Neuronal stem cell (in vitro differentiated cells): ENCODE measurements at regions not wholly inside any gene's neighbourhood (a gene's known extent, or its start where the extent isn't known, plus 50 kb on each side); places are given as distances from the start of the nearest gene placed in this dataset.

Experiments
- DNase-seq: peaks from one replicate; pipeline ENCODE4 v3.0.0-alpha.2; 2013; ENCODE audit warnings: low spot score
- H2AFZ ChIP-seq: one replicate; pipeline ENCODE4 v1.6.1; 2013; ENCODE audit warnings: mild to moderate bottlenecking, low read length, inconsistent platforms
- H2AK5ac ChIP-seq: 2 replicates; pipeline ENCODE4 v1.6.1; 2013; ENCODE audit warnings: low read depth, mild to moderate bottlenecking, inconsistent platforms, low read length, moderate library complexity, mixed read lengths
- H2BK120ac ChIP-seq: 2 replicates; pipeline ENCODE4 v1.6.1; 2013; ENCODE audit warnings: low read depth, mild to moderate bottlenecking, inconsistent platforms, low read length, moderate library complexity, mixed read lengths
- H2BK12ac ChIP-seq: one replicate; pipeline ENCODE4 v1.6.1; 2013; ENCODE audit warnings: low read length, inconsistent platforms
- H2BK15ac ChIP-seq: 2 replicates; pipeline ENCODE4 v1.6.1; 2013; ENCODE audit warnings: mild to moderate bottlenecking, low read length, inconsistent platforms, mixed read lengths
- H2BK5ac ChIP-seq: one replicate; pipeline ENCODE4 v1.6.1; 2013; ENCODE audit warnings: inconsistent platforms, mild to moderate bottlenecking, low read length, moderate library complexity
- H3K14ac ChIP-seq: one replicate; pipeline ENCODE4 v1.6.1; 2013; ENCODE audit warnings: low read length, inconsistent platforms
- H3K18ac ChIP-seq: 2 replicates; pipeline ENCODE4 v1.6.1; 2013; ENCODE audit warnings: low read length, inconsistent platforms
- H3K23ac ChIP-seq: 2 replicates; pipeline ENCODE4 v1.6.1; 2013; ENCODE audit warnings: low read depth, mild to moderate bottlenecking, mixed read lengths, low read length, inconsistent platforms; ENCODE audit not compliant: poor library complexity
- H3K27ac ChIP-seq: replicated peaks from 3 replicates; pipeline ENCODE4 v1.5.1; 2013; ENCODE audit warnings: low read length, inconsistent platforms
- H3K27me3 ChIP-seq, 3 experiments: 2 replicates each; pipeline ENCODE4 v1.6.1; 2013; ENCODE audit warnings: low read length in 3 of 3, mild to moderate bottlenecking in 2 of 3, inconsistent platforms in 1 of 3, low read depth in 1 of 3, mixed read lengths in 1 of 3, moderate library complexity in 1 of 3; ENCODE audit not compliant: control insufficient read depth in 3 of 3, insufficient read depth in 3 of 3
- H3K36me3 ChIP-seq, 2 donors: replicated peaks in 1 of 2; 2 replicates each; pipeline ENCODE4 v1.6.1; 2013; ENCODE audit warnings: low read length in 2 of 2; ENCODE audit not compliant: control insufficient read depth in 2 of 2, insufficient read depth in 2 of 2
- H3K4ac ChIP-seq: 2 replicates; pipeline ENCODE4 v1.6.1; 2013; ENCODE audit warnings: inconsistent platforms, mild to moderate bottlenecking, low read length, moderate library complexity
- H3K4me1 ChIP-seq, 2 donors: 1 replicate in 1 of 2; 2 replicates in 1 of 2; pipeline ENCODE4 v1.6.1; 2013; ENCODE audit warnings: low read length in 2 of 2, low read depth in 1 of 2; ENCODE audit not compliant: control insufficient read depth in 2 of 2, insufficient read depth in 1 of 2
- H3K4me2 ChIP-seq: one replicate; pipeline ENCODE4 v1.6.1; 2013; ENCODE audit warnings: mild to moderate bottlenecking, low read length, inconsistent platforms; ENCODE audit not compliant: insufficient read depth, poor library complexity, severe bottlenecking
- H3K4me3 ChIP-seq, 2 donors: 2 replicates each; pipeline ENCODE4 v1.5.1; 2013; ENCODE audit warnings: low read length in 2 of 2, mild to moderate bottlenecking in 2 of 2, inconsistent platforms in 1 of 2, moderate library complexity in 1 of 2
- H3K79me1 ChIP-seq: one replicate; pipeline ENCODE4 v1.6.1; 2013; ENCODE audit warnings: low read depth, mild to moderate bottlenecking, inconsistent platforms, low read length, moderate library complexity
- H3K9ac ChIP-seq: one replicate; pipeline ENCODE4 v1.6.1; 2013; ENCODE audit warnings: mild to moderate bottlenecking, low read depth, low read length, inconsistent platforms; ENCODE audit not compliant: poor library complexity
- H3K9me3 ChIP-seq, 2 donors: replicated peaks in 1 of 2; 2 replicates each; pipeline versions ENCODE3 to v1.6.1; 2013; ENCODE audit warnings: low read length in 2 of 2, mild to moderate bottlenecking in 2 of 2, inconsistent platforms in 1 of 2, low read depth in 1 of 2, mixed read lengths in 1 of 2, moderate library complexity in 1 of 2; ENCODE audit not compliant: control insufficient read depth in 2 of 2, insufficient read depth in 1 of 2
- H4K8ac ChIP-seq: one replicate; pipeline ENCODE4 v1.6.1; 2013; ENCODE audit warnings: low read depth, mild to moderate bottlenecking, inconsistent platforms, low read length, moderate library complexity
- H4K91ac ChIP-seq: one replicate; pipeline ENCODE4 v1.6.1; 2013; ENCODE audit warnings: low read length, low read depth, mild to moderate bottlenecking, inconsistent platforms; ENCODE audit not compliant: poor library complexity
- WGBS, 2 donors: extraction: QIAGEN DNeasy Blood & Tissue Kit; methylation state at CpG; one replicate each; pipeline ENCODE4 v1.1.7; 2013; ENCODE audit warnings: missing lambda C conversion rate in 2 of 2, mixed read lengths in 1 of 2; ENCODE audit not compliant: insufficient read length in 2 of 2, insufficient replicate concordance in 1 of 2; ENCODE audit errors: extremely low coverage in 2 of 2; 5-methylcytosine and 5-hydroxymethylcytosine counted together

DNA sequence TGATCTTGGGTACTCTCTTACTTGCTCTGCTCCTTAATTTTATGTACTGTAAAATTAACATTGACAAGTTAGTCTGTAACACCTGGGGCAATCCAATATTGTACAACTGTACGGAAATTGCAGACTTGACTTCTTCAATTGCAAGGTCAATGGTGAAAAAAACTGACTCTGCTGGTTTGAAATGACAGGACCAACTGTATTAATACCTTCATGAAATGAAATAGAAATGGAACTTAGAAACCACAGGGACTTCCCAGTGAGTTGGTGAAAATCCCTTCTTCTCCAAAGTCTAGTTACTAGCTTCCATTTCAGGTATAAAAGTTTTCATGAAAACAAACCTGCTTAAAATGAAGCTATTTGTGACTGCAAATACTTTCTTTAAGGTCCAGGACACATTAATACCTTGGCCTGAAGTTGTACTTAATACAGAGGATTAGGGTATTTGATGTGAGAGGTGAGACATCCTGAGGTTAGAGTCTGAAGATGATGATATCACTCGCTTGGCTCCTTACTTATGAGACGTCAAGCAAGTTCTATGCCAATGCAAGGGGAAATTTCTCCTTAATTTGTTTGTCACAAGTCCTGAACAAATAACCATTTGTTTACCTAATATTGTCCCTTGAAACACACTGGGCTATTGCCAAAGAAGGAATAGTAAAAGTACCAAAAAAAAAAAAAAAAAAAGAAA is 226.2 kb upstream of the TP63 start:
- H3K36me3 ChIP-seq: no peaks in the 10 kb centered on the region
- H2BK120ac ChIP-seq: no peak overlapping the region
- H3K14ac ChIP-seq: no peak overlapping the region
- no peak overlapping the region for H3K9ac ChIP-seq
- no peak overlapping the region for H4K91ac ChIP-seq
- no peak overlapping the region for H3K23ac ChIP-seq
- no peak overlapping the region for H2BK15ac ChIP-seq
- H3K4ac ChIP-seq: no peak overlapping the region
- H3K9me3 ChIP-seq: no peaks in the 10 kb centered on the region
- H3K4me2 ChIP-seq: no peak overlapping the region
- H2AFZ ChIP-seq: no peak overlapping the region
- H2AK5ac ChIP-seq: no peak overlapping the region
- no peak overlapping the region for H2BK5ac ChIP-seq
- no peak overlapping the region for H3K4me3 ChIP-seq
- DNase-seq: no peak
- H3K79me1 ChIP-seq: no peaks in the 10 kb centered on the region
- no CpG with 5 or more reads among the region's 3 CpGs for WGBS, 2 donors
- H2BK12ac ChIP-seq: no peak overlapping the region
- H3K27me3 ChIP-seq: no peaks in the 10 kb centered on the region
- H3K18ac ChIP-seq: no peak overlapping the region
- no peak overlapping the region for H4K8ac ChIP-seq
- H3K27ac ChIP-seq: no peak overlapping the region
- H3K4me1 ChIP-seq: no peaks in the 10 kb centered on the region

DNA sequence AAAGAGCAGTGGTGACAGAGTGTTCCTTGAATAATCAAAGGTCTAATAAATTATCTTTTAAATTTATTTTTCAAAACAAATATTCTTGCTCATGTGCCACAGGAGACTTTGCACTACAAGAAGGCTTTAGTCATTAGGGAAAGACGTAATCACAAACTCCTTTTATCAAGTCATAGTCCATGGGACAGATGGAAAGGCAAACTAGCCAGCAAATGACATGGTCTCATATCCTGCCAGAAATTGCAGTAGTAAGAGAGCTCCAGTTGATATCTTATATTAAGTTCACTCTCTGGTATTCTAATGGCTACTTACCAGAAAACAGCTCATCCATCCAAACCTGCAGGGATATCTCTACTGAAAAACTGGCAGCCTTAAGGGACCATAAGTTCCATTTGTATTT is 225.0 kb upstream of the TP63 start:
- Histone ChIP-seq H3K18ac (no peak overlapping the region), H4K91ac (no peak overlapping the region), H3K4me2 (no peak overlapping the region), H3K27me3 (no peaks in the 10 kb centered on the region), H3K4me3 (no peak overlapping the region), H4K8ac (no peak overlapping the region), H3K4ac (no peak overlapping the region), H2BK15ac (no peak overlapping the region), H3K14ac (no peak overlapping the region), H2BK5ac (no peak overlapping the region), H3K23ac (no peak overlapping the region), H3K9ac (no peak overlapping the region), H3K36me3 (no peaks in the 10 kb centered on the region), H3K9me3 (no peaks in the 10 kb centered on the region), H3K79me1 (no peaks in the 10 kb centered on the region), H2AFZ (no peak overlapping the region), H3K27ac (no peak overlapping the region), H2BK12ac (no peak overlapping the region), H3K4me1 (no peaks in the 10 kb centered on the region), H2BK120ac (no peak overlapping the region), H2AK5ac (no peak overlapping the region)
- DNase-seq: no peak
- WGBS, 2 donors: no CpG with 5 or more reads among the region's 1 CpG

DNA sequence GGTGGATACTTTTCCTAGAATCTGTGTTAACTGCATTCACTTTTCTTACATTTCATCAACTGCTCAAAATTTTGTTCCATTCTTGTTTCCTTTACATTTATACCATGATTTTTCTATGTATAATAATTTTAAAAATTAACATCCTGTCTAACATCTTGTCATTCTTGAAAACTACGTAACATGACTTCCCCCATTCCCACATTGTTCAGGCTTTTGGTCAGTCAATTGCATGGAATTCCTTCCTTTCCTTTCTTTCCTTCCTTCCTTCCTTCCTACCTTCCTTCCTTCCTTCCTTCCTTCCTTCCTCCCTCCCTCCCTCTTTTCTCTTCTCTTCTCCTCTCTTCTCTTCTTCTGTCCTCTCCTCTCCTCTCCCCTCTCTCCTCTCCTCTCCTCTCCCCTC is 220.7 kb upstream of the TP63 start:
- Histone ChIP-seq H3K4me3 (no peak overlapping the region), H3K23ac (no peak overlapping the region), H3K9ac (no peak overlapping the region), H3K79me1 (no peaks in the 10 kb centered on the region), H3K27ac (no peak overlapping the region), H2AFZ (no peak overlapping the region), H2BK5ac (no peak overlapping the region), H4K8ac (no peak overlapping the region), H2AK5ac (no peak overlapping the region), H3K4me1 (no peaks in the 10 kb centered on the region), H3K14ac (no peak overlapping the region), H3K36me3 (no peaks in the 10 kb centered on the region), H3K27me3 (no peaks in the 10 kb centered on the region), H3K4ac (no peak overlapping the region), H4K91ac (no peak overlapping the region), H3K18ac (no peak overlapping the region), H2BK120ac (no peak overlapping the region), H3K4me2 (no peak overlapping the region), H2BK12ac (no peak overlapping the region), H2BK15ac (no peak overlapping the region), H3K9me3 (no peaks in the 10 kb centered on the region)
- no CpG with 5 or more reads among the region's 1 CpG for WGBS, 2 donors
- no peak for DNase-seq

DNA sequence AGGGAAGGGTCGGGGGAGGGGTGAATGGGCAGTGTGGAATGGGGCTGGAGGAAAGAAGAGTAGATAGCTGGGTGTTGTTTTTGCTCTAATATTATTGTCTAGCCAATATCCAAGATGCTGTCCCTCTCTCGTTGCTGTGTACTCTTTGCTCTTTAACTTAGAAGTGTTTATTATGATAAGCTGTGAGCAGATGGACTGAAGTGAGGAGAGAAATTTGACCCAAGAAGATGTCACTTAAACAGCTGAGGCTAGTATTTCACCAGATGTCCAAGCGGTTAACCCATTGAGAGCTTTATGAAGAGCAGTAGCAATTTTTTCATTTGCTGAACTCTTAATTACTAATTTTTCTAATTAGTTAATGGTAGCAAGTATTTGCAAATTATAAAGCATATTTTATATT is 212.2 kb upstream of the TP63 start:
- WGBS, 2 donors: no CpG with 5 or more reads among the region's 3 CpGs
- H3K18ac ChIP-seq: no peak overlapping the region
- H3K9ac ChIP-seq: no peak overlapping the region
- H3K27me3 ChIP-seq: no peaks in the 10 kb centered on the region
- H3K4me2 ChIP-seq: no peak overlapping the region
- no peak overlapping the region for H4K8ac ChIP-seq
- no peak overlapping the region for H2BK5ac ChIP-seq
- no peak overlapping the region for H3K4ac ChIP-seq
- H3K4me3 ChIP-seq: no peak overlapping the region
- H4K91ac ChIP-seq: no peak overlapping the region
- no peak overlapping the region for H2BK15ac ChIP-seq
- no peaks in the 10 kb centered on the region for H3K79me1 ChIP-seq
- H3K23ac ChIP-seq: no peak overlapping the region
- no peak overlapping the region for H2AK5ac ChIP-seq
- peaks cover 0 to 2% of the 10 kb centered on the region in 2 donors for H3K4me1 ChIP-seq
- no peak overlapping the region for H3K14ac ChIP-seq
- H2AFZ ChIP-seq: no peak overlapping the region
- no peak overlapping the region for H2BK120ac ChIP-seq
- H3K9me3 ChIP-seq: no peaks in the 10 kb centered on the region
- no peak overlapping the region for H2BK12ac ChIP-seq
- DNase-seq: no peak
- no peaks in the 10 kb centered on the region for H3K36me3 ChIP-seq
- H3K27ac ChIP-seq: no peak overlapping the region
